Colonic mucosa (tissue), 4 donors: ENCODE measurements at regions not wholly inside any gene's neighbourhood (a gene's known extent, or its start where the extent isn't known, plus 50 kb on each side); places are given as distances from the start of the nearest gene placed in this dataset.
"Not testable (repeated sequence)": the region's sequence is repeated elsewhere in the genome, so short reads cannot be mapped to it uniquely, and the experiment has no call there.

Experiments used
- DNase-seq: peaks from one replicate; pipeline ENCODE4 v3.0.0-alpha.2; 2020
- H3K27ac ChIP-seq: fragments of 200-600 bp; one replicate; pipeline ENCODE4 v1.8.0; 2021
- H3K27me3 ChIP-seq: fragments of 200-600 bp; one replicate; pipeline ENCODE4 v1.8.0; 2021
- H3K36me3 ChIP-seq: fragments of 200-600 bp; one replicate; pipeline ENCODE4 v1.8.0; 2021
- H3K4me1 ChIP-seq: fragments of 200-600 bp; one replicate; pipeline ENCODE4 v1.8.0; 2021; ENCODE audit warnings: mild to moderate bottlenecking
- H3K4me3 ChIP-seq: fragments of 200-600 bp; one replicate; pipeline ENCODE4 v1.8.0; 2021
- H3K9ac ChIP-seq, 2 donors: one replicate each; pipeline ENCODE4 v1.7.0; 2013; ENCODE audit warnings: control low read depth in 2 of 2, low read depth in 2 of 2, low read length in 2 of 2
- H3K9me3 ChIP-seq: fragments of 200-600 bp; one replicate; pipeline ENCODE4 v1.8.0; 2021
- CTCF ChIP-seq: fragments of 200-600 bp; IDR thresholded peaks from one replicate; pipeline ENCODE4 v1.8.0; 2022; ENCODE audit warnings: antibody characterized with exemption, mild to moderate bottlenecking
- intact Hi-C: fragments of 100-400 bp; cut with DNase I; formaldehyde crosslinking; loops from one replicate; pipeline ENCODE4 v1.14.1; 2022
- donor health status: healthy.
- donor health status: DM: no; HTN: no; CAD: no.
- donor health status: DM: no; HTN: no; CAD: no.

- intact Hi-C loops: loop anchor here (10.0 kb wide), 1 partner anchor 1104 kb away; the partner anchor contains the start of gene ERV3-1
- no peaks in the 10 kb centered on the region for H3K9me3 ChIP-seq
- H3K9ac ChIP-seq: peak overlapping the region; percentile 39 to 41
- H3K27ac ChIP-seq: no peak overlapping the region
- no peak for TF ChIP-seq CTCF
- H3K4me1 ChIP-seq: no peaks in the 10 kb centered on the region
- peak; percentile 95 for DNase-seq
- no peaks in the 10 kb centered on the region for H3K27me3 ChIP-seq
- peak overlapping the region; percentile 51 for H3K4me3 ChIP-seq
- H3K36me3 ChIP-seq: no peaks in the 10 kb centered on the region
Observed at GRCh38 chr7:63900394-63901203, 98.0 kb upstream of the ZNF722 start.

GRCh38 chr7:63901204-63901506, 97.5 kb upstream of the ZNF722 start:
- Histone ChIP-seq H3K4me3 (peak overlapping the region; percentile 51), H3K9ac (peak overlapping the region in 1 of 2 donors; percentile 39)
- peak; percentile 21 for DNase-seq
- not testable (repeated sequence) for H3K27me3 ChIP-seq, H3K36me3 ChIP-seq, H3K27ac ChIP-seq, H3K9me3 ChIP-seq, H3K4me1 ChIP-seq
- intact Hi-C loops: loop anchor here (10.0 kb wide), 1 partner anchor 1104 kb away; the partner anchor contains the start of gene ERV3-1

DNA sequence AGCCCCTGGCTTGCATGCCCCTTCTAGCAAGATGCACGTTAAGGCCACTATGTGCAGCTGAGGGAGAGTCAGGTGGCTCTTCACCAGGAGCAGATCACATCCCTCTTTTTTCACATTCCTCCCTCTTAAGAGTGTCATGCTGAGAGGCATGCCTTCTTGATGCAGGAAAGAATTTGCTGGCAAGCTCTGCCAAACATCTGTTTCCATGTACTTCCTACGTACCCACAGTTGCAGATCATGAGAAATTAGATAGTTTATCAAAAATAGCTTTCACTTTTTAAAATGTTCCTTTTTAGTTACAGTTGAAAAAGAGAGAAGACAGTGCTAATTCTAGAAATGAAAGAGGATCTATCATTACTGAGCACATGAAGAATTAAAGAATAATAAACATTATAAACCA, 79.7 kb upstream of the ZNF722 start:
- H3K27ac ChIP-seq: no peak overlapping the region
- no peak for TF ChIP-seq CTCF
- no peak overlapping the region for H3K9ac ChIP-seq
- no peak for DNase-seq
- H3K4me3 ChIP-seq: no peak overlapping the region
- H3K4me1 ChIP-seq: no peaks in the 10 kb centered on the region
- intact Hi-C loops: no loop called here
- H3K9me3 ChIP-seq: no peaks in the 10 kb centered on the region
- H3K36me3 ChIP-seq: no peaks in the 10 kb centered on the region
- no peaks in the 10 kb centered on the region for H3K27me3 ChIP-seq

DNA sequence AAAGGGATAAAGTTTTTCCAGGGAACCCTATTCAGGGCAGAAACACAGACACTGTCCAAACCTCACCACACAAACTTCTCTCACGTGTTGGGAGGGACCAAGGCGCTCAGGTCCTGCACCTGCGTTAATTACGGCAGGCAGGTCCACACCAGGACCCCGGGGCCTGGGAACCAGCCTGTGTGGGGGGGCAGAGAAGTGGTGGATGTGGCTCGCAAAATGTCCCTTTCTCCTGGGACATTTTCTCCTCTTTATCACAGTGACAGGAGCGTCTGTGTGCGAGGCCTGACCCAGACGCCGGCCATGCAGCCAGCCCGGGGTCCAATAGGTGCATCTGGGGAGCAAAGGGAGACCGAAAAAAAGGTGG, 73.4 kb upstream of the ZNF722 start:
- H3K4me1 ChIP-seq: no peaks in the 10 kb centered on the region
- peak; percentile 35 for DNase-seq

GRCh38 chr7:63925626-63926460, 72.8 kb upstream of the ZNF722 start:
- Histone ChIP-seq H3K9me3 (no peaks in the 10 kb centered on the region), H3K36me3 (no peaks in the 10 kb centered on the region), H3K27me3 (no peaks in the 10 kb centered on the region), H3K9ac (peak overlapping the region in 1 of 2 donors; percentile 73), H3K27ac (peak overlapping the region; percentile 65), H3K4me1 (no peaks in the 10 kb centered on the region), H3K4me3 (peak overlapping the region; percentile 48)
- no peak for TF ChIP-seq CTCF
- peak; percentile 94 for DNase-seq
- intact Hi-C loops: no loop called here

More for the DNA sequence above, 73.4 kb upstream of the ZNF722 start:
- H3K27me3 ChIP-seq: no peaks in the 10 kb centered on the region
- no peaks in the 10 kb centered on the region for H3K36me3 ChIP-seq
- intact Hi-C loops: no loop called here
- H3K4me3 ChIP-seq: peak overlapping the region; percentile 48
- H3K9ac ChIP-seq: peak overlapping the region in 1 of 2 donors; percentile 73
- H3K9me3 ChIP-seq: no peaks in the 10 kb centered on the region
- TF ChIP-seq CTCF: no peak
- no peak overlapping the region for H3K27ac ChIP-seq
